GM18951 (cell line): ENCODE measurements at regions not wholly inside any gene's neighbourhood (a gene's known extent, or its start where the extent isn't known, plus 50 kb on each side); places are given as distances from the start of the nearest gene placed in this dataset.
"Not testable (repeated sequence)": the region's sequence is repeated elsewhere in the genome, so short reads cannot be mapped to it uniquely, and the experiment has no call there.

Experiments used
- POLR2A ChIP-seq: IDR thresholded peaks from 4 replicates; pipeline ENCODE4 v1.6.1; 2011; ENCODE audit warnings: mild to moderate bottlenecking; ENCODE audit not compliant: insufficient read length, insufficient read depth; ENCODE audit errors: extremely low read depth
- in situ Hi-C: fragments of 300-500 bp; cut with MboI; formaldehyde crosslinking; loops from one replicate; pipeline ENCODE4 v1.12.0; 2022; ENCODE audit warnings: low sequenced_read_pairs, mixed read lengths, inconsistent platforms; ENCODE audit not compliant: unreplicated experiment

DNA sequence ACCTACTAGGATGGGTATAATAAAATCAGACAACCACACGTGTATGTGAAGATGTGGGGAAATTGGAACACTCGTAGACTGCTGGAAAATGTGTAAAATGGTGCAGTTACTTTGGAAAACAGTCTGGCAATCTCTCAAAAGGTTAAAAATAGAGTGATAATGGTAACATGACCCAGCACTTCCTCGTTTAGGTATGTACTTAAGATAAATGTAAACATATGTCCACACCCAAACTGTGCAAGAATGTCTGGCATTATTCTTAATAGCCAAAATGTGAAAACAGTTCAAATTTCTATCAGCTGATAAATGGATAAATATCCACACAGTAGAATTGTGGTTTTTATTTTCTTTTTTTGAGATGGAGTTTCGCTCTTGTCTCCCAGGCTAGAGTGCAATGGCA, 272.8 kb downstream of the ZNF248 start:
- no peak for TF ChIP-seq POLR2A
- in situ Hi-C loops, result no loop called here

DNA sequence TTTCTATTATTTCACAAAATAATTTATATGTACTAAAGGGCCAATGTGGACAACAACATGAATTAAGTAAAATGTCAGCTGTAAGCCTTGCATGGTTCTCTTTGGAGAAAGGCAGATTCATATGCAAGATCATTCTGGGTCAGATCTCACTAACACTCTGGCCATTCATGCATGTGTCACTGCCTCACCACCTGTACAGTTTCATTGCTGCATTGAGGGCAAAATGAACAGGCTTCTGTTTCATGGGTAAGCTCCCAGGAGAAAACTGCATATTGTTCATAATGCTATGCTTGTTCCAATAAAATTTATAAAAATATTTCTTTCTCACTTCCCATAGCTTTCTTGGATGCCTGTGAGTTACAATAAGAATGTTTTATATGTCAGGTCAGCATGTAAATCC, 275.2 kb downstream of the ZNF248 start:
- TF ChIP-seq POLR2A, result no peak
- in situ Hi-C loops, result no loop called here

DNA sequence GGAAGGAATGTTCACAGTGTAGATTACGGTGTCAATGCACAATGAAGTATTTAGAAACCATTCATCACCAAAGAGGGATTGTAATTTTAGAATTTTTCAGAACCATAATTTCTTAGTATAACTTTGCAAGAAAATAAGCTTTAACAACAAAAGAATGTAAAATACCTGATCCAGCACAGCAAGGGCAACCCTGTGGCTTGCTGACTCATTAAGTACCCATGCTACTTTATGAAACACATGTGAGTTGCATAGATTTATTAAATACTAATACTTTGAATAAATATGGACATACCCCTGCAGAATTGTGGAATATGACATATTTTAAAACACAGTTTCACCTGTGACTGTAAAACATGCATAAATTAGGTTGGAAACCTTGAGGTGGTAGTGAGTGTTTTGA, 281.3 kb downstream of the ZNF248 start:
- no peak for TF ChIP-seq POLR2A
- in situ Hi-C loops, result no loop called here

DNA sequence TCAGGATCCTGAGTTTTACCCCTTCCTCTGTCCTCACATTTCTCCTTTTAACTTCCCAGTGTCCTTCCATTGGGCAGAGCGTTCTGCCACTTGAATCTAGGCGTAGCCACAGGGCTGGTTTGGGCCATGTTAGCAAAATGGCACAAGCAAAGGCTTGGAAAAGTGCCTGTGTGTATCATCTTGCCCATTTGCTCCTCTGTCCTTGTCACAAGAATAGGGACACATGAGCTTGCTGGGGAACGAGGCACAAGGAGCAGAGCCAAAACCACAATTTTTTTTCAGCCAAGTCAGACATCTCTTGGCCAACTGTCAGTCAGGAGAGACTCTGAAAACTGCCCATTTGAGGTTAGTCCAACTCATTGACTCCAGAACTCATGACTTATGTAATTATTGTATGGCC, 285.2 kb downstream of the ZNF248 start:
- in situ Hi-C loops, result no loop called here
- TF ChIP-seq POLR2A, result no peak

DNA sequence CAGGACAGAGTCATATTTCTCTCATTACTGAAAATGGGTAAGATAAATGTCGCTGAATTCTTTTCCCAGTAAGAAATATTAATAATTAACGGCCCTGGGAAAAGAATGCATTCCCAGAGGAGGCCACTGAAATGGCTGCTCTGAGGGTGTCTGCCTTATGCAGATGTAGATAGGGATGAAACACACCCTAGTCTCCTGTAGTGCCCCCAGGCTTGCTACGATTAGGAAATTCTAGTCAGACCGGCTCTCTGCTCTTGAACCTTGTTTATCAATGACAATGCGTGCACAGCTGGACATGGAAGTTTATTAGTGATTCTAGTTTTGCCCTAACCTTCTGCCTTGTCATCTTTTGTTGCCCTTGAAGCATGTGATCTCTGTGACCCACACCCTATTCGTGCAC, 291.1 kb downstream of the ZNF248 start:
- in situ Hi-C loops, result no loop called here
- no peak for TF ChIP-seq POLR2A

DNA sequence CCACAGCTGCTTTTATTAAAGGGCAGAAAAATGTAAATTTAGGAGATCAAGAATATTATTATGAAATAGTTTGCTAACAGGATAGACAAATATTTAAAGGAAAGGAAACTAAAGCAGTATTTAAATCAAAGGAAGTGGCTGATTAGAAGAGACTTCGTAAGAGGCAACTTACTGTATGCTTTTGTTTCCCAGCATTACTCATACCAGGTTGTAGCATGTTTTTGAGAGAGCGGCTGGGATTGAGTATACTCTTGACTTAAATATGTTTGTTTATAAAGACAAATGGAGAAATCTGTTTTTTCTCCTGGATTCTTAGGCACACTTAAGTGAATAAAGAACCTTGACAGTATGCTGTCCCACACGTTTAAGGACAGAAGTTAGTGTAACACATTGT, 293.7 kb downstream of the ZNF248 start:
- TF ChIP-seq POLR2A, result no peak
- in situ Hi-C loops, result no loop called here

DNA sequence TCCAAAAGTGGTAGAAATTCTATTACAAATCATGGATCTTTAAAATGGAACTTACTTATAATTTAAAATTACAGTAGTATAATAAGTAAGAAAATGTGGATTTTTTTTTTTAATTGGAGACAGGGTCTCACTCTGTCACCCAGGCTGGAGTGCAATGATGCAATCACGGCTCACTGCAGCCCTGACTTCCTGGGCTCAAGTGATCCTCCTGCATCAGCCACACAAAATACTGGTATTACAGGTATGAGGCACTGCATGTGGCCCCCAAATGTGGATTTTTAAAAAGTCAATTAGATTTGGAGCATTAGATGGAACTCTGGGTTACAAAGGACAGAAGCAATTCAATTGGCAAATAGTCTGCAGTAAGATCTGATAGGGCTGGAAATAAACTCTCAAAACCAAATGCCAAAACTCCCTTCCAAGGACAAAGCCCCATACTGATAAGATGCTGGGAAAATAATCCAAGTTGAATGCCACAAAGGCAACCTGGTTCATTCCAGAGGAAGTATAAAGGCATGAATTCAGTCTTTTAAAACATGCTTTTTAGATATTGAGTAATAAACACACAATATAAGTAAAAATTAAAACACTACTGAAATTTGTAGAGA, 294.2 kb downstream of the ZNF248 start:
- in situ Hi-C loops, result no loop called here
- TF ChIP-seq POLR2A, result no peak

DNA sequence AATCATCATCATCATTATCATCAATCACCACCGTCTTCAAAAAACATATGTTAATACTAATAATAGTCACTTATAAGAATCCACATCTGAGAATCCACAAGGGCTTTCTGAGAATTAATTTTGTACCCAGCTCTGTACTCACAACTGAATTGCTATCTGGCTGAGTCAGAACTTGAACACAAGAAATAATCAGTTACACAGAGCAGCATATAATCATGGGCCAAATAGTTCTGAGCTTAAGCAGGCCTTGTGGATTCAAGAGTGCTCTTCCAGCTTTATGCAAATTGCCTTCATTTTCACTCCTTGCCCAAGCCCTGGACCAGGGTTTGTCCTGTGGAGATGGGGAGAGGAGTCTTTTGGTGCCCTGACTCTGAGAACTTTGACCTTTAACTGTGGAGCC, 304.5 kb downstream of the ZNF248 start:
- in situ Hi-C loops, result no loop called here
- TF ChIP-seq POLR2A, result no peak

DNA sequence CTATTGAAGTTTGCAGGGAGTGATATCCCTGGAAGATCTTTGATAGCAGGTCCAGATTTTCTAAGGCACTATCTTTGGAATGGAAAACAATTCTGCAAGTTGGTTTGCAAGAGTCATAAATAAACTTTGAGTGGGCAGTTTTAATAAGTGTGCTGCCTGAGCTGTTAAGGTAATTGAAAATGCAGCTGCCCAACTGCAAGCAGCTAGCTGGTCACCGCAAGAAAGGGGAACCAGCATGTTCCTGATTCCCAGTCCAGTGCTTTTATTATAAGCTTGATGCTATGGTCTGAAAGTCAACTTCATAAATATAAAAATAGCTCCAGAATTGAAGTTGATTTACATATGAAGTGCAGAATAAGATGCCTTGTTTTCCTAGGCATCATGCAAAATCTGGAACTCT, 308.4 kb downstream of the ZNF248 start:
- in situ Hi-C loops, result no loop called here
- no peak for TF ChIP-seq POLR2A

DNA sequence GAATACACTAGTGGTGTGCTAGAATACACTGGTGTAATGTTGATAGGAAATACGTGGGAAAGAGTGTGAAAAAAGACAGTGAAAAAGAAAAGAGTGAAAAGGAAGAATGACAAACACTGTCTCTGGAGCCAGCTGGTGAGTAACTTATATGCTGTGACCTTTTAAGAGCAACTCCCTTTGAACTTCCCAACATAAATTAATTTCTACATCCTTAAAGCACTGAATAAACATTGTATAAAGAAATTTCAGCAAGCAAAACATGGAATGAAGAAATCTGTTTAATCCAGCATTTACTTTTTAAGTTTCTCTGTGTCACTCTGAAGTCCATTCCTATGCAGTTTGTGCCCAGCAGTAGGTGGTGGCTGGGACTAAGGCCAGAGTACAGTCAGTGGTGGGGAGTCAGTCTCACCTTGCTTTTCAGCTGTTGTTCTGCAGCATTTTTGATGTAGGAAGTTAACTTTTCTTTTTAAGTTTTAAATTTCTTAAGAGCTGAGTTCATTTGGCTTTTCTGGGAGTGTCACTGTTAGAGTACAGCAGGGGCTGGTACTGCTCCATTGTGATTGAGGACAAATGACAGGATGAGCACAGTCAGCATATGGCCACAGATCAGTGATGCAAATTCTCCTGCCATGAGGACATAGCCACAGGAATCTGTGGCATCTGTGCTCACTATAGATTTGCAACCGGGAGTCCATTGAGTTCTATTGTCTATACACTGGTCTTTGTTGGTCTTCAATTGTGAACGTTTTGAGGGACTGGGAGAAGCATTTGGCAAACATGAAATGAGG, 321.8 kb downstream of the ZNF248 start:
- no peak for TF ChIP-seq POLR2A
- in situ Hi-C loops, result no loop called here

DNA sequence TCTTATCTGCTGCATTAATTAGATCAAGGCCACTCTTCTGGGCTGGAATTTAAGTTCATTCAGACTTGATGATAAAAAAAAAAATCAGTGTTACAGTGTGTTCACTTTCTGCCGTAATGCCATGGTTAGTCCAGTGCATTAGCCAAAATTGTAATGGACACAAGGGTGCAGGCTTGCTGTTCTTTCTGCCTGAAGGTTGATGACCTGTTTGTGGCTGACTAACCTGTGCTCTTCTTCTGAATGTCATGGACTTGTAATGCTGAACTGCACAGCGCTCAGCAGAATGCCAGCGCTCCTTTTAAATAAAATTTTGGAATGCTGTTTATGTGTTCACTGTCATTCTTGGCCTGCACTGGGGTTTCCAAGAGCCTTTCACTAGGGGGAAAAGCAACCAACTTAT, 323.2 kb downstream of the ZNF248 start:
- in situ Hi-C loops, result no loop called here
- no peak for TF ChIP-seq POLR2A

DNA sequence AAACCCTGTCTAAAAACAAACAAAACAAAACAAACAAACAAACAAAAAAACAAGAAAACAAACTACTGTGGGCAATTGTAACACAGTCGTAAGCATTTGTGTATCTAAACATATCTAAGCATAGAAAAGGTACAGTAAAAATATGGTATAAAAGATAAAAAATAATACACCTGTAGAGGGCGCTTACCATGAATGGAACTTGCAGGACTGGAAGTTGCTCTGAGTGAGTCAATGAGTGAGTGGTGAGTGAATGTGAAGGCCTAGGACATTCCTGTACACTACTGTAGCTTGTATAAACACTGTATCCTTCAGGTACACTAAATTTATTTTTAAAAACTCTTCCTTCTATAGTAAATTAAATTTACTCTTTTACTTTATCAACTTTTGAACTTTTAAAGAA, 332.0 kb downstream of the ZNF248 start:
- in situ Hi-C loops, result not testable (repeated sequence)

DNA sequence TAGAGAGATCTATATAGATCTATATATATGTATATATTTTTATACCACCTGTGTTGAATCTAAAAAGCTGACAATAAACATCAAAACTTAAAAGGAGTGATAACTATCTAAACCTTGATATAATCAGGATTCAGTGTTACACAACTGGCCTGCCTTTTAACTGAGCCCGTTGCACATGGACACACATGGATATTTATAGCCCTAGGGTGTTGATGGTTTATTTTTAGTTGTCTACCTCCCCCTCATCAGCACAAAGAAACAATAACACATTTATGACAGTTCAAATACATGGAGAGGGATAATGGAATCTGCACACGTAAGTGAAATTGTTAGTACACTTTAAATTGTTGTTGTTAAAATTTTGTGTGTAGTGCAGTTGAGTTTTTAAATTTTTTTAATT, 336.9 kb downstream of the ZNF248 start:
- no peak for TF ChIP-seq POLR2A
- in situ Hi-C loops, result no loop called here

DNA sequence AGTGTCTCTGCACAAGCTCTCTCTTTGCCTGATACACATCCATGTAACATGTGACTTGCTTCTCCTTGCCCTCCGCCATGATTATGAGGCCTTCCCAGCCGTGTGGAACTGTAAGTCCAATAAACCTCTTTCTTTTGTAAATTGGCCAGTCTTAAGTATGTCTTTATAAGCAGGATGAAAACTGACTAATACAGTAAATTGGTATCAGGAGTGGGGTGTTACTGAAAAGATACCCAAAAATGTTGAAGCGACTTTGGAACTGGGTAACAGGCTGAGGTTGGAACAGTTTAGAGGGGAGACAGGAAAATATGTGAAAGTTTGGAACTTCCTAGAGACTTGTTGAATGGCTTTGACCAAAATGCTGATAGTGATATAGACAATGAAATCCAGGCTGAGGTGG, 346.9 kb downstream of the ZNF248 start:
- in situ Hi-C loops, result not testable (repeated sequence)

DNA sequence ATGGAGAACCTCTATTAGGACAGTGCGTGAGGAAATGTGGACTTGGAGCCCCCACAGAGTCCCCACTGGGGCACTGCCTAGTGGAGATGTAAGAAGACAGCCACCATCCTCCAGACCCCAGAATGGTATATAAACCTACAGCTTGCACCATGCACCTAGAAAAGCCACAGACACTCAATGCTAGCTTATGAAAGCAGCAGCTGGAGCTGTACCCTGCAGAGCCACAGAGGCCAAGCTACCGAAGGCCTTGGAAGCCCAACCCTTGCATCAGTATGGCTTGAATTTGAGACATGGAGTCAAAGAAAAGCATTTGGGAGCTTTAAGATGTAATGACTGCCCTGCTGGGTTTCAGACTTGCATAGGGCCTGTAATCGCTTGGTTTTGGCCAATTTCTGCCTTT, 361.3 kb downstream of the ZNF248 start:
- in situ Hi-C loops, result no loop called here
- no peak for TF ChIP-seq POLR2A
